G401.6 (cell line): ENCODE measurements at regions not wholly inside any gene's neighbourhood (a gene's known extent, or its start where the extent isn't known, plus 50 kb on each side); places are given as distances from the start of the nearest gene placed in this dataset.
"Not testable (repeated sequence)": the region's sequence is repeated elsewhere in the genome, so short reads cannot be mapped to it uniquely, and the experiment has no call there.

ENCODE experiments used
- FAIRE-seq: peaks from 2 replicates; lab custom pipeline; 2012; peaks lifted over from hg19 to GRCh38; lab: Jason Lieb, UNC

DNA sequence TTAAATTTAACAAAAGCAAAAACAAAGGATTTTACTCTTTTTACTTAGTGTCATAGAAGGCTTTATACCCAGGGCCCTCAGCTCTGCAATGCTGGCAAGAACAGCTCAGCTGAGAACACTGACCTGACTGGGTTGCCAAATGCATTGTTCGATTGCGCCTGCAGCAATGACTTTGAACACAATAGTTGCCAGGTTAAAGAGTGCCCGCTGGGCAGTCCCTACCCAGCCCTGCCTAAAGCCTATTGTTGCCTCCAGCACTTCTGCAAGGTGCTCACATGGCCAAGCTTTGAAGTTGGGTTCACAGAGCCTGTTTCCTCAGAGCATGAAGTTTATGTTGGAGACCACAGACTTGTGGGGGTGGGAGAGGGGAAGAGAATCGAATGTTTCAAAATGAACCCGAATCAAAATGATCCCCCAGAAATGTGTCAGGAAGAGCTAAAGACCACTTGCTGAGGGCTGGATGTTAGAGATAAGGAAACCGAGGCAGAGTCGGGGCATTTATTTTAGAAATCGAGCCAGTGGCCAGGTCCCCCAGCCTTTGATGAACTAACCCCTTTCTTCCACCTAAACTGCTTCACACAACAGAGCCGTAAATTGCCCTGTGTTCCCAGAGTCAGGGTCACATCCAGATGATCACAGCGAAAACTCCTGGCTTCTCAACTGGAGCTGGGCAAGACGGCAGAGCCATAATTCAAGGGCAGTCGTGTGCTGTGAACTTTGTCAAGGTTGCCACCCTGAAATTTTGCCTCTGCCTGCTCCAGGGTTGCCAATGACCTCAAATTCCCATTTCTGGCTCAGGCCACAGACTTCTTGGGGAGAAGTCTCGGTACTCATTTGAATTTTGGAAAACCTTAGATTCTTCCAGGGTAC is 55.0 kb downstream of the FOXA2 start:
- FAIRE-seq = no peak

DNA sequence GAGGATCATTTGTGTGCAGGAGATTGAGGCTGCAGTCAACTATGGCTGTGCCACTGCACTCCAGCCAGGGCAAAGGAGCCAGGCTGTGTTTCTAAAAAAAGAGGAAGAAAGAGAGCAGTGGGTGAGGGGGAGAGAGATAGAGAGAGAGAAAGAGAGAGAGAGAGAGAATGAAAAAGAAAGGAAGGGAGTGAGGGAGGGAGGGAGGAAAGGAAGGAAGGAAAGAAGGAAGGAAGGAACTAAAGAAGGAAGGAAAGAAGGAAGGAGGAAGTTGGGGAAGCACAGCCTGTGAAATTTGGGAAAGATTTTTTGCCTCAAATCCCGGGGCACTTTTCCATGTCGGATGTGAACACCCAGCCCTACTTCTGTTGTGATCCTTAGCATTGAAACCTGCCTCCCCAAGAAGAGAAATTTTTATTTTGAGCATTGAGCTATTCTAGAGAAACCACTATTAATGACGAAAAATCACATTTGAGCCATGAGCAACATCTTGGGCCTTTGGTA is 57.8 kb downstream of the FOXA2 start:
- no peak for FAIRE-seq

DNA sequence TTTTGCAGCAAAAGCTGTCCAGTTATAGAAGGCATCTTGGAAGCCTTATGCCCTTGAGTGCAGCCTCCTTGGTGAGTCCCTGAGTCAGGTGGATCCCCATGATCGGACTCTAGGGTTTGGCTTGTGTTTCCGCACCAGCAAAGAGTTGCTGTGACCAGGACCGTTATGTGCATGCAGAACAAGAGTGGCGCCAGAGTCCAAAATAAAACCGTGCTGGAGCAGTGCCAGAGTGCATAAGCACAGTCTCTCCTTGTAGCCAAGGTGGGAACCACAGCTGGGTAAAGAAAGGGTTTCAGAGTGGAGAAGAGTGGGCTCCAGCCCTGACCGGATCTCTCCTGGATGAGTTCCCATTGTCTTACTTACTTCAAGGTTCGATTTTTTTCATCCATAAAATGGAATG is 58.6 kb downstream of the FOXA2 start:
- no peak for FAIRE-seq

DNA sequence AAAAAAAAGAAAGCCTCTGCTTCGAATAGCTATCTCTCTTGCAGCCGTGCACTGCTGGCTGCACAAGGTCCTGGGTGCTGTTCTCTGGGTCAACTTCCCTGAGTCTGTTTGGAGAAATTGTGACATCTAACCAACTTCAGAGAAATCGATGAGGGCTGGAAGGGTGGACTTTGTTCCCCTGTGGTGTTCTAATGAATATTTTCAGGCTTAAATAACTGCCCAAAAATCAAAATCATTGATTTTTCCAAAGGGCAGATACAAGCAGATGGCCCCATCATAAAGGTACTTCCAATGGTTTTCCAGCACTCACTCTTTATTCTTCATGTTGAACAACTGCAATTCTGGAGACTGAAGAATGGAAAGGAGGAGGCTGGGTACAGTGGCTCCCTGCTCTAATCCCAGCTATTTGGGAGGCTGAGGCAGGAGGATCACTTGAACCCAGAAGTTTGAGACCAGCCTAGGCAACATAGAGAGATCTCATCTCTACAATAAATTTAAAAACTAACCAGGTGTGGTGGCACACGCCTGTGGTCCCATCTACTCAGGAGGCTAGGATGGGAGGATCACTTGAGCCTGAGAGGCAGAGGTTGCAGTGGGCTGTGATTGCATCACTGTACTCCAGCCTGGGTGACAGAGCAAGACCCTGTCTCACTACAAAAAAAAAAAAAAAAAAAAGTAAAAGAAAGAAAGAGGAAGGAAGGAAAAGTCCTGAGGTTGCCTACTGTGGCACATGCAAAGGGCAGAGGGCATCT is 59.1 kb downstream of the FOXA2 start:
- no peak for FAIRE-seq

DNA sequence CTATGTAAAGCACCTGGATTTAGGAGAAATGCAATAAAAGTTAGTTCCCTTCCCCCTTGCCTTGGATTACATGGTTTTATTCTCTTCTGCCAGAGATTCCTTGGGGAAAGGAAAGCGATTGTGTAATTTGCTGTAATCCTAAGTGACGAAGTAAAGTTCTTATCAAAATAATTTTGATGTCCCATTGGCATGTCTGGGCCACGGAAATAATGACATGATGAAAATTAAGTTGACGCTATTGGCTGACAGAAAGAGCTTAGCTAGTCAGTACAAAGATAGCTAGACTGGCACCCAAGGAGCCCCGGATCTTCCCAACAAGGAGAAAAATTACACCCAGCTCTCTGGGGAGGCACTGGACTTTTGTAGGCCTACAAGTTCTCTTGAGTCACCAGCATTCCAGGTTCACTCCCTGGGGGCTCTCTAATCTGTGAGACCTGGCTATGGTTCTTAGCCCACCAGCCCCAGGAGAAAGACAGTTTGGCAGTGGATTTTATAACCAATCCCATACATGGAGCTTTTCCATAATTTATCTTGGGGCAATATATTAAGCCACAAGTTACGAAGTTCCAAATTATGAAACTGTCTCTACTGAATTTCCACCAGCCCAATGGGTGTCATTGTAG is 59.9 kb downstream of the FOXA2 start:
- no peak for FAIRE-seq

DNA sequence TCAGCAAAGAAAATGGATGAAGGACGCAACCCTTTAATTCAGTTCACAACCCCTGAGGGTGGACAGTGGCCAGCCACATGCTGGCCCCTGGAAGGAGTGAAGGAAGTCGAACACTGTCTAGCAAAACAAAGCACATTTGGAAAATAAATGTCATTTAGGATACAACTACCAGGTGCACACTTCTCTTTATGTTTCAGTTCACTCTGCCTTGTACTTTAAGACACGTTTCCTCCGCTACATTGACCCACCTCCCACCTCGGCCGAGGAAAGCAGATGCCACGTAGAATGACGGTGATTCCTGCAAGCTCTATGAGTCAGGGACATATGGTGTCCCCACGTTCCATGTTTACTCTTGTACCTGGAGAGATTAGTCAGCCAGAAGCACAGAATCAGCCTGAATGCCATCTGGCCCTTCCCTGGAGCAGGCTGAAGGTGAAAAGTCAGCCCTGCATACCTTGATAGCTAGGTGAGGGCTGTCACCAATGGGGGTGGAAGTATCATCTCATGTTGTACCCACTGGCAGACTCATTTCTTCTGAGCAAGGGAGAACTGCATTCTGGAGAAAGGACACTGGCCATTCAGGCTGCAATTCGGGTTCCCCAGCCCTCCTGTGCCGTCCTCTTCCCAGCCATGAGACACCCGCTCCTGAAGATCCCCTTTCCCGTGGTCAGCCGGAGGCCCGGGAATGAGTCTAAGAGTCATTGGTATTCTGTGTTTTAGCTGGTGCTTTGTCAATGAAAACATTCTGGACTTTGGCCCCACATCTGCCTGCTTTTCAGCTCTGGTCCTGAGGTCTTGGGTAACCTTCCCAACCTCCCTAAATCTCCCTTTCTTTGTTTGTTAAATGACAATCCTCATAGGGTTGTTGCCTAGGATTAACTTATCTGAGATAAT is 60.6 kb downstream of the FOXA2 start:
- FAIRE-seq = no peak

DNA sequence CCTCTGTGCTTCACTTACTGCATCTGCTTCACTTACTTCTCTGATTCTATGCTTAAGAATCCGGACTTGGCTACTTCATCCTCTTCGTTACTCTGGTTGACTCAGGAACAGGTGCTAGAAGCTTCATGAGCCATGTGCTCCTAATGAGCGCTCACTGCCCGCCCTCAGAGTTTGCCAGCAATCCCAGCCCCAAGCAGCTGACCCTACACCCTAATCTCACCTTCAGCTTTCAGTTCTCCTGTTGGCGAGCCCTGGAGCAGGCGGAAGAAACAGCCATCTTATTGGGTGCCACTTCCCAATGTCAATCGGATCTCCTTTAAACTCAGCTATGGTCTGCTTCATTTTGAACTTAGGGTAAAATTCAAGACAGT is 61.3 kb downstream of the FOXA2 start:
- FAIRE-seq = no peak

DNA sequence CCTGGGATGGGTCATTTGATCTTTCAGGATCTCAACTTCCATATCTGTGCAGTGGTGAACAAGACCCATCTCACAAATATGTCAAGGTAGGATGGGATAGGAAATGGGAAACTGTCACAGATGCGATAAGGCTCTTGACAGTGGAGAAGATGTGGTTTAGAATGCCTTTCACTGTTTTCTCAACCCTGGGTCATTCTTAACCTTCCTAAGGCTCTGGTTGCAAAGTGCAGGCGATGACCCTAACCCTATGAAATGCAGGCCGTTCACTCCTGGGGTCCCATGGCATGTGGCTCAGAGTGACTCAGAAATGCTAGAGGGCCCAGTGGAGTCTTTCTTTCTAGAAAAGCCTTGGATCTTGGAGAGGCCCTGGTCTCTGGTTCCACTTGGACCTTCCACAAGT is 61.7 kb downstream of the FOXA2 start:
- no peak for FAIRE-seq

DNA sequence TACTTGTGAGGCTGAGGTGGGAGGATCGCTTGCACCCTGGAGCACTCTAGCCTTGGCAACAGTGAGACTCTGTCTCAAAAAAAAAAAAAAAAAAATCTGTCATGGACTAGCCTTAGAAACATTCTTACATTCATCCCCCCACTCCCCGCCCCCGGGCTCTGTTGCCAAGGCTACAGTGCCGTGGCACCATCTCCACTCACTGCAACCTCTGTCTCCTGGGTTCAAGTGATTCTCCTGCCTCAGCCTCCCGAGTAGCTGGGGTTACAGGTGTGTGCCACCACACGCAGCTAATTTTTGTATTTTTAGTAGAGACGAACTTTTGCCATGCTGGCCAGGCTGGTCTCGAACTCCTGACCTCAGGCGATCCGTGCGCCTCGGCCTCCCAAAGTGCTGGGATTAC is 62.4 kb downstream of the FOXA2 start:
- FAIRE-seq = not testable (repeated sequence)

DNA sequence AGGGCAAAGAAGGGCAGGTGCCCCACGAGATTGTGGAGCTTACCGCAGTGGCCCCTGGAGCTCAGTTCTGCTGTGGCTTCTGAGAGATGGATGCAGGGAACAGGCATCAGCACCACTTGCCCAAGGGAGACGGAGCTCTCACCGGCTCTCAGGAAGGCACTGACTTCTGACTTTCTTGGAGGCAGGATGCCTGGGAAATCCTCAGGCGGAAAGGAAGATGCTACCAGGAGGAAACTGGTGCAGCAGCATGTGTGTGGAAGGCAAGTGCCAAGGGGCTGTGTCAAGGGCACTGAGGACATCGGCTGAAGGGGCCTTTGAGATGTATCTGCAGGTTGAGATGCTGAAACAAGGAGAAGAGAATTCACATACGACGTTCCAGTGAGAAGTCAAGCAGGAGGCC is 64.0 kb downstream of the FOXA2 start:
- FAIRE-seq = no peak

DNA sequence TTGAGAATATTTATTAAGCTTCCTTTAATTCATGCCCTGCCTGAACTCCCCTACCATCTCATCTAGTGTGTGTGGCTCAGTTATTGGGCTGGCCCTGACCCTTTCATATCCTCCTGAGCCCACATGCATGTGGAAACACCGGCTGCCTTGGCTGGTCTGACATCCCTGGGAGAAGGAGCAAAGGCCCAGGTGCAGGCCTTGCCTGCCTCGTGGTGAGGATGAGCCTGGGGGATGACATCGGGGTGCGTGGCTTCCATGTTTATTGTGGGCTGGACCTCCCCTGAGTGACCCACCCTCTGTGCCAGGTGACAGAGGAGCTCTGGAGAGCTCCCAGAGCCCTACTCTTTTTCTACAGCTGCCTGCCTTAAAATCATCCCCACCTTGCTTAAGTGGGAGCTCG is 69.1 kb downstream of the FOXA2 start:
- no peak for FAIRE-seq

DNA sequence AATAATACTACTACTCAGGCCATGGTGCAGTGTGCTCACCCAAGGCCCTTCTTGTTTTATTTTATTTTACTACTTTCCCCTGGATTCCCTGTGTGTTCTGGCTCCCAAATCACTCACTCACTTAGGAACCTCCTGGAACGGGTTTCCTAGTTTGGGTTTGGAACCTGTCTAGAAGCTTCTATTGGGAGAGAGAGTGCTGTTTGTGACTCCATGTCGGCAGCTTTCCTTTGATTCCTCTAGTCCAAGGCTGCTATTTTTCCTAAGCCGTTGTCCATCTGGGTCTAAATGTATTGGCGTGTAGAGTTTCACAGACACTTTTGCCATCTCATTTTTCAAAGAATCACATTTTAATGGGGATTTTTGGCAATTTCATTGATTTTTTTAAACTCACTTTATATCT is 70.8 kb downstream of the FOXA2 start:
- no peak for FAIRE-seq

DNA sequence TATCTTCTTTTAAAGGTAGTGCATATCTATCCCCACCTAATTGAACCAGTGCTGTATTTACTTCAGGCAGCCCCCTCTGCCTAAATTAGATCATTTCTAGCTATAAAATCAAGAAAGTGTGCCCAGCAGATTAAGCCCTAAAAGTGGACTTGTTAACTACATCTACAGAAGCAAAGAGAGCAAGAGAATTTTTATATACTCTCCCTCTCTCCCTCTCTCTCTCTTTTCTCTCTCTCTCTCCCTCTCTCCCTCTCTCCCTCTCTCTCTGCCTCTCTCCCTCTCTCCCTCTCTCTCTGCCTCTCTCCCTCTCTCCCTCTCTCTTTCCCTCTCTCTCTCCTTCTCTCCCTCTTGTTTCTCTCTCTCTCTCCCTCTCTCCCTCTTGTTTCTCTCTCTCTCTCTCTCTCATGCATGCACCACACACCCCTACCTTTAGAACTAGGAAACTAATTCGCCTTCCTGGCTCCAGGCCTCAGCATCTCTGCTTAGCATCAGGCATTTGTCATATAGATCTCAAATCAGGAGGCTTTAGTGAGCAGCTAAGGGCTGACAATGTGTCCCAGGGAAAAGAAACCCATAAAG is 71.4 kb downstream of the FOXA2 start:
- FAIRE-seq = no peak

DNA sequence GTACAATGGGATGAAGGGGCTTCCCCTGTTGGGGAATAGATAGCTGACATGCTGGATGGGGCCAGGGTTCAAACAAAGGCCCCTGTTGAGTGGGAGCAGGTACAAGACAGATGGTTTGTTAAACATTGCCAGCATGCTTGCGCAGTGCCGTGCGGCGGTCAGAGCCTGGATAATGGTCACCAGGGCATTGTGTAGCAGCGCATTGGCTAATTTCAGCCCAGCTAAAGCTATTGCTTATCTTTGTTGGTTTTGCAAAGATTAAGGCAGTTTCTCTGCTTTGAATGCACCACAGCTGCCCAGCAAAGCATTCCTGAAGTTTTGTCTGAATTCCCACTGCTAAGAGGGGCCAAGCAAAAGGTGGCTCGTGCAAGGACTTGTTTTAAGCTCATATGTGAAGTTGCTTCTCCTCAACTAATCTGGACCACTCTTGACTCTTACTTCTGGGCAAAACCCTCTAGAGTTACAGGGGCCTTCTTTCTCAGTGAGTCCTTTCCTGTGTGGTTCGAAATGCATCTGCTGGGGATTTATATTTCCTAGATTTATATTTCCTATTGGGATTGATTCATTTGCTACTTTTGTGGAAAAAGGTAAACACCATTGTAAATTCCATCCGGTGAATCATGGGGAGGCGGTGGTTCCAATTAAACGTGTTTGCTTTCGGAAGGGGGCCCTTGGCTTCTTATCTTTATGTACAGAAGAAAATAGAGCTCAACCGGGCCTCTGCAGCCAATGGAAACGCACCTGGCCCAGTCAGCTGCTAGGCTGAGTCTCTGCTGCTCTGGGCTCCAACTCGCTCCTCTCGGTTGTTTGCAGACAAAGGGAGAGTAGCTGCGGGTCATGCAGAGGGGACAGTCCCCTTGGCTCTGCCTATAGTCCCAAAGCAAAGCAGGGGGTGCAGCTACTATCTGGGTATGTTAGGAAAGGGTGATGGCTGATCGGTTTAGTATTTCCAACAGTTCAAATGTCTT is 72.1 kb downstream of the FOXA2 start:
- FAIRE-seq = no peak

DNA sequence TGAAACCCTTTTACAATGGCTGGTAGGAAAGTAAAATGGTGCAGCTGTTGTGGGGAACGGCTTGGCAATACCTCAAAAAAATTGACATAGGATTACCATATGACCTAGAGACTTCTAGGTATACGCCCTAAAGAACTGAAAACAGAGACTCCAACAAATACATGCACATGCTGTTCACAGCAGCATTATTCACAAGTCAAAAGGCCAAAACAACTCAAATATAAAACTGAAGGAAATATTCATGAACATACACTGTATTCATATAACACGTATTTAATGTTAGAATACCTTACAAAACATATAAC is 74.6 kb downstream of the FOXA2 start:
- FAIRE-seq = no peak

DNA sequence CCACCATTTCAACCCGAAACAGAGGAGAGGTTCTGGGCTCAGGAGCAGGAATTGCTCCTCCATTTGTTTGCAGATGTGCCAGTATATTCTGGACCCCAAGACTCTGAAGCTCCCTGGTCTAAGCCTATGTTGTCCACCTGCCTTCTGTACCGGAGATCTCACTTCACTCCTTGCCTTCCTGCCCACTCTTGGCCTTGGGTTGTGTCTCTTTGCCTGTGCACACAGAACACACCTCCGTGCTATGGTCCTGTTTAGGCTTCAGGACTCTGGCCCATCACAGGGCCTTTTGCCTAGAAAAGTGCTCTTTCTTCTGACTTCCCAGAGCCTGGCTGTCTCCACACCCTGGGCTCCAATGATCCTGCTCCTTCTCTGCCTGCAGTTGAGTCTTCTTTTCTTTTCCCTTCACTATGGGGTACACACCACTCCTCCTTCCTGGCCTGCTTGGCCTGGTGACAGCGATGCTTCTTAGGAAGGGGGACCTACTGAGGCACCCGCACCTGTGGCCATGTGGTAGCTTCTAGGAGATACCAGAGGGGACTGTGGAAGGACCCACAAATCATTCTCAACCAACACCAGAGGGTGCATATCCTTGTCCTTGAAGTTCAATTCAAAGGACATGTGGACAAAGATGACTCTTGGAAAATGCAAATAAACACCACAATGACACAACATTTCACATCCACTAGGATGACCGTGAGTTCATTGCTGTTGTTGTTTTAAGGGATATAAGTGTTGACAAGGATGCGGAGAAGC is 75.1 kb downstream of the FOXA2 start:
- FAIRE-seq = no peak

DNA sequence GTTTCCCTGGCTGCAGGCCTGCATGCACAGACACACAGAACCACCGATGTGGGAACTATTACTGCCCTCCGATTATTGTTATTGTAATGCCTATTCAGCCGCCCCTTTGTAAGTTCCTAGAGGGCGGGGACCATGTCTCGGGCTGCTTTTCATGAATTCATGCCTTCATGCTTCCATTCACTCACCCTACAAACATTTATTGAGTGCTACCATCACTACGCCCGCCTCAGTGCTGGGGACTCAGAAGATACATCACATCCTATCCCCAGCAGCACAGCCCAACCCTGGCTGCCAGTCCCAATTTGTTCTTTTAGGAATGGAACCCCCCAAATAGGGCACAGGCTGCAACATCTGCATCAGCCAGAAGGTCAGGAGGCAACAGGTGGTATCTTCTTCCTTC is 75.9 kb downstream of the FOXA2 start:
- FAIRE-seq = no peak

DNA sequence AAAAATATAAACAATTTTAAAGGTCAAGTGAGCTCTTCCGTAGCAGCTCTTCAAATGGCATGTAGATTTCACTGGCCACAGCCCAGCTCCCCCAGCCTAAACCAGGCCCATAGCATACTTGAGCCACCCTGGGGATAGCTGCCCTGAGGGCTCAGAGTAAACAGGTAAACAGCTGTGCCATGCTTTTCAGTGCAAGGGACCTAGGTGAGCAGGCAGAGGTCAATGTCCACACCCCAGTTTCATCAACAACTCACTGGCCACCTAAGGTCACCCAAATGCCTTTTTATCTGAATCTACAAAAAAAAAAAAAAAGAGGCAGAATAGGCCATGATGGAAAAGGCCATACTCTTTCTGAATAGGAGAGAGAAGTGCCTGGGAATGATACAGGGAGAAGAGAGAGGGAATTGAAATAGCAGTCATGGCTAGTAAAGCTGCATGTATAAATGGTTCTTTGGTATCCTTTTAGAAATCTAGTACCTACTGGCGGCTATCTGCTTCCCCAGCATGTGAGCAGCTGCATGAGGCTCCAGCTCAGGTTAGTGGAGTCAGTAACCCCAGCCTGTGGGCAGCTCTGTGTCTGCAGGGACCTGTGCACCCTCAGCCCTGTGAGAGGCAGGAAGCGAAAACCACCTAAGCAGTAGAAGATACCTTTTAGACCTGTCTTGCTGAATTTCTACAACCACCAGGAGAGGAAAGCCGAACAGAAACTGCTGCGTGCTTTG is 77.0 kb downstream of the FOXA2 start:
- no peak for FAIRE-seq

DNA sequence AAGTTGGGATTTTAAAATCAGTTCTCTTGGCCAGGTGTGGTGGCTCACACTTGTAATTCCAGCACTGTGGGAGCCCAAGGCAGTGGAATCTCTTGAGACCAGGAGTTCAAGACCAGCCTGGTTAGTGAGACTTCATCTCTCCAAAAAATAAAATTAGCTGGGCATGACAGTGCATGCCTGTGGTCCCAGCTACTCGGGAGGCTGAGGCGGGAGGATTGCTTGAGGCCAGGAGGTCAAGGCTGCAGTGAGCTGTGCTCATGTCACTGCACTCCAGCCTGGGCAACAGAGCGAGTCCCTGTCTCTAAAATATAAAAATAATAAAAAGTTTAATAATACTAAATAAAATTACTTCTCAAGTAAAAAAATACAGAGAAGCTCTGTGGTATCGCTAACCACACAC is 77.5 kb downstream of the FOXA2 start:
- FAIRE-seq = no peak
